Panc1 (cell line): ENCODE measurements at regions not wholly inside any gene's neighbourhood (a gene's known extent, or its start where the extent isn't known, plus 50 kb on each side); places are given as distances from the start of the nearest gene placed in this dataset.

Source experiments
- ATAC-seq: fragments of 200-7000 bp; cut with Tn5 transposase; 2 replicates; pipeline ENCODE4 v1.9.1; 2020; ENCODE audit warnings: mild to moderate bottlenecking, moderate library complexity
- BruUV-seq: library from RNA; stranded (reverse); fragments of 400-500 nt; replicated peaks from 2 replicates; lab custom pipeline; 2021; lab: Mats Ljungman, UMichigan
- CTCF ChIA-PET: fragments of 300-600 bp; sonication (Branson Sonifier 250); formaldehyde crosslinking; loops from one replicate; lab custom pipeline; 2022; ENCODE audit warnings: antibody characterized with exemption; lab: Charles Lee
- POLR2A ChIA-PET: fragments of 300-600 bp; sonication (Branson Sonifier 250); formaldehyde crosslinking; loops from one replicate; lab custom pipeline; 2022; ENCODE audit warnings: antibody characterized with exemption; lab: Charles Lee
- DNase-seq: peaks from one replicate; pipeline ENCODE4 v3.0.0-alpha.2; 2010; ENCODE audit warnings: low read depth, low spot score
- H3K27ac ChIP-seq: 2 replicates; pipeline ENCODE4 v1.5.1; 2011; ENCODE audit warnings: mild to moderate bottlenecking, low read length, inconsistent platforms
- H3K27me3 ChIP-seq: fragments of 200-500 bp; sonication (Bioruptor generic); 2 replicates; pipeline ENCODE4 v1.6.0; 2014; ENCODE audit warnings: low read length, inconsistent platforms; ENCODE audit not compliant: control insufficient read depth, insufficient read depth
- H3K36me3 ChIP-seq: fragments of 200-500 bp; sonication (Bioruptor generic); 2 replicates; pipeline ENCODE4 v1.5.1; 2014; ENCODE audit warnings: inconsistent platforms, mild to moderate bottlenecking, low read length, moderate library complexity; ENCODE audit not compliant: control insufficient read depth, insufficient read depth
- H3K4me1 ChIP-seq: 2 replicates; pipeline ENCODE4 v1.5.1; 2011; ENCODE audit warnings: inconsistent platforms, mild to moderate bottlenecking, low read length, moderate library complexity; ENCODE audit not compliant: control insufficient read depth, insufficient read depth
- H3K4me3 ChIP-seq, 2 experiments: 2 replicates each; pipeline ENCODE4 v1.5.1; 2011 to 2012; ENCODE audit warnings: low read depth in 2 of 2, low read length in 2 of 2, mild to moderate bottlenecking in 2 of 2, inconsistent platforms in 1 of 2, moderate library complexity in 1 of 2
- H3K9me3 ChIP-seq: fragments of 200-500 bp; sonication (Bioruptor generic); 2 replicates; pipeline ENCODE4 v1.5.1; 2014; ENCODE audit warnings: low read depth, mild to moderate bottlenecking, inconsistent platforms, low read length, moderate library complexity; ENCODE audit not compliant: control insufficient read depth, insufficient read depth
- CTCF ChIP-seq: fragments of 450-650 bp; IDR thresholded peaks from 2 replicates; pipeline ENCODE4 v1.5.1; 2017; ENCODE audit warnings: mild to moderate bottlenecking
- POLR2AphosphoS5 ChIP-seq: IDR thresholded peaks from 2 replicates; pipeline ENCODE4 v1.6.1; 2012; ENCODE audit warnings: mild to moderate bottlenecking, low read depth, low read length, moderate library complexity
- REST ChIP-seq, 2 experiments: IDR thresholded peaks; 2 replicates each; pipeline ENCODE4 v1.6.1; 2011 to 2012; ENCODE audit warnings: low read depth in 2 of 2, control low read depth in 1 of 2, low read length in 1 of 2, mild to moderate bottlenecking in 1 of 2, moderate library complexity in 1 of 2; ENCODE audit not compliant: insufficient read depth in 1 of 2
- SIN3A ChIP-seq: IDR thresholded peaks from 2 replicates; pipeline ENCODE4 v1.6.1; 2012; ENCODE audit warnings: low read depth, mild to moderate bottlenecking, low read length, moderate library complexity, borderline replicate concordance; ENCODE audit not compliant: insufficient read depth
- TCF7L2 ChIP-seq: IDR thresholded peaks from 2 replicates; pipeline ENCODE4 v1.6.1; 2011; ENCODE audit warnings: mild to moderate bottlenecking, low read depth, low read length, inconsistent platforms
- in situ Hi-C: cut with HindIII; loops from 2 replicates; pipeline ENCODE4 v1.10.0; 2016; ENCODE audit warnings: low sequenced_read_pairs, low pct_unique_long_range_greater_than_20kb
- intact Hi-C: fragments of 100-400 bp; cut with micrococcal nuclease; formaldehyde crosslinking; loops from one replicate; pipeline ENCODE4 v1.10.0; 2022; ENCODE audit not compliant: unreplicated experiment

- in situ Hi-C loops = no loop called here
These were observed 411.2 kb upstream of the CTNND2 start for GRCh38 chr5:12315461-12315860.

GRCh38 chr5:12313602-12314001 lies 409.4 kb upstream of the CTNND2 start:
- no peak for DNase-seq
- no TSS peak for BruUV-seq
- CTCF ChIA-PET = no interaction called here

More at GRCh38 chr5:12315461-12315860, 411.2 kb upstream of the CTNND2 start:
- intact Hi-C loops = no loop called here
- CTCF ChIA-PET = no interaction called here
- TF ChIP-seq CTCF (no peak), TCF7L2 (no peak), SIN3A (no peak), POLR2AphosphoS5 (no peak), REST (IDR thresholded peaks at IDR 0.05; ENCODE audit: insufficient read depth in 1 of 2, low read depth in 2 of 2, low read length in 1 of 2) (no peak)
- DNase-seq (no peak), ATAC-seq (no peak)
- BruUV-seq = no TSS peak
- Histone ChIP-seq H3K4me3 (no peak overlapping the region), H3K27ac (no peak overlapping the region), H3K27me3 (no peaks in the 10 kb centered on the region), H3K9me3 (peaks cover 2% of the 10 kb centered on the region; the same call in 1 of the 2 replicates), H3K4me1 (no peaks in the 10 kb centered on the region), H3K36me3 (no peaks in the 10 kb centered on the region)
- POLR2A ChIA-PET = no interaction called here

More at GRCh38 chr5:12313602-12314001, 409.4 kb upstream of the CTNND2 start:
- no peaks in the 10 kb centered on the region for H3K27me3 ChIP-seq
- ATAC-seq = no peak
- in situ Hi-C loops = no loop called here
- peaks cover 3% of the 10 kb centered on the region; the same call in 1 of the 2 replicates for H3K9me3 ChIP-seq
- no peak overlapping the region for H3K4me3 ChIP-seq
- intact Hi-C loops = no loop called here
- no peak for TF ChIP-seq CTCF
- no peak for TF ChIP-seq TCF7L2
- TF ChIP-seq REST (IDR thresholded peaks at IDR 0.05; ENCODE audit: insufficient read depth in 1 of 2, low read depth in 2 of 2, low read length in 1 of 2) = no peak
- no peak for TF ChIP-seq POLR2AphosphoS5
- TF ChIP-seq SIN3A = no peak
- no peak overlapping the region for H3K27ac ChIP-seq
- no peaks in the 10 kb centered on the region for H3K36me3 ChIP-seq
- POLR2A ChIA-PET = no interaction called here
- H3K4me1 ChIP-seq = no peaks in the 10 kb centered on the region
